PC-3 (cell line): ENCODE measurements at regions not wholly inside any gene's neighbourhood (a gene's known extent, or its start where the extent isn't known, plus 50 kb on each side); places are given as distances from the start of the nearest gene placed in this dataset.

Experiments
- EZH2 ChIP-seq: fragments of 300-600 bp; sonication (generic); IDR thresholded peaks from one replicate; pipeline ENCODE4 v1.6.1; 2017; ENCODE audit warnings: antibody characterized with exemption, mild to moderate bottlenecking, low read length; ENCODE audit not compliant: unreplicated experiment
- TF ChIP-seq, protein P1 (sequence below): fragments of 300-600 bp; sonication (generic); conservative IDR thresholded peaks from 2 replicates; pipeline ENCODE4 v1.5.1; 2017; ENCODE audit warnings: antibody characterized with exemption, low read depth, mild to moderate bottlenecking, low read length

DNA sequence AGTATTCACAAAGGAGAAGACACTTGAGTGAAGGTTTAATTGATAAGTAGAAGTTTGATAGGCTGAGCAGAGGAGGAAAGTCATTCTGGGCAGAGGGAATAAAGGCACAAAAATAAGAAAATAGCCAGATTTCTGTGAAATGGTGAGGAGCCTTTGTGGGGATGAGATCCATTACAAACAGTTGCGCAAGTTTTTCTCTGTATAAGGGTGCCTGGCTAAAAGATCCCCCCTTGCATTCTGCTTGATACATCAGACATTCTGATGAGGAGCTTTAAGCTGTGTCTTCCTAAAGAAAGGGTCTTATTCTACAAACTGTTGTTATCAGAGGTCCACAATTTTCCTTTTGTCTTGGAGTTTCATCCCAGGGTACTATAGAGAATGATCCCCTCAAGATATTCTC is 112.0 kb downstream of the ARHGAP36 start:
- TF ChIP-seq, protein P1, sequence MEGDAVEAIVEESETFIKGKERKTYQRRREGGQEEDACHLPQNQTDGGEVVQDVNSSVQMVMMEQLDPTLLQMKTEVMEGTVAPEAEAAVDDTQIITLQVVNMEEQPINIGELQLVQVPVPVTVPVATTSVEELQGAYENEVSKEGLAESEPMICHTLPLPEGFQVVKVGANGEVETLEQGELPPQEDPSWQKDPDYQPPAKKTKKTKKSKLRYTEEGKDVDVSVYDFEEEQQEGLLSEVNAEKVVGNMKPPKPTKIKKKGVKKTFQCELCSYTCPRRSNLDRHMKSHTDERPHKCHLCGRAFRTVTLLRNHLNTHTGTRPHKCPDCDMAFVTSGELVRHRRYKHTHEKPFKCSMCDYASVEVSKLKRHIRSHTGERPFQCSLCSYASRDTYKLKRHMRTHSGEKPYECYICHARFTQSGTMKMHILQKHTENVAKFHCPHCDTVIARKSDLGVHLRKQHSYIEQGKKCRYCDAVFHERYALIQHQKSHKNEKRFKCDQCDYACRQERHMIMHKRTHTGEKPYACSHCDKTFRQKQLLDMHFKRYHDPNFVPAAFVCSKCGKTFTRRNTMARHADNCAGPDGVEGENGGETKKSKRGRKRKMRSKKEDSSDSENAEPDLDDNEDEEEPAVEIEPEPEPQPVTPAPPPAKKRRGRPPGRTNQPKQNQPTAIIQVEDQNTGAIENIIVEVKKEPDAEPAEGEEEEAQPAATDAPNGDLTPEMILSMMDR = no peak
- no peak for TF ChIP-seq EZH2
